GM19238 (cell line): ENCODE measurements at regions not wholly inside any gene's neighbourhood (a gene's known extent, or its start where the extent isn't known, plus 50 kb on each side); places are given as distances from the start of the nearest gene placed in this dataset.

ENCODE experiments used
- DNase-seq: peaks from one replicate; pipeline ENCODE4 v3.0.0; 2011; ENCODE audit warnings: low spot score; ENCODE audit not compliant: insufficient read length

DNA sequence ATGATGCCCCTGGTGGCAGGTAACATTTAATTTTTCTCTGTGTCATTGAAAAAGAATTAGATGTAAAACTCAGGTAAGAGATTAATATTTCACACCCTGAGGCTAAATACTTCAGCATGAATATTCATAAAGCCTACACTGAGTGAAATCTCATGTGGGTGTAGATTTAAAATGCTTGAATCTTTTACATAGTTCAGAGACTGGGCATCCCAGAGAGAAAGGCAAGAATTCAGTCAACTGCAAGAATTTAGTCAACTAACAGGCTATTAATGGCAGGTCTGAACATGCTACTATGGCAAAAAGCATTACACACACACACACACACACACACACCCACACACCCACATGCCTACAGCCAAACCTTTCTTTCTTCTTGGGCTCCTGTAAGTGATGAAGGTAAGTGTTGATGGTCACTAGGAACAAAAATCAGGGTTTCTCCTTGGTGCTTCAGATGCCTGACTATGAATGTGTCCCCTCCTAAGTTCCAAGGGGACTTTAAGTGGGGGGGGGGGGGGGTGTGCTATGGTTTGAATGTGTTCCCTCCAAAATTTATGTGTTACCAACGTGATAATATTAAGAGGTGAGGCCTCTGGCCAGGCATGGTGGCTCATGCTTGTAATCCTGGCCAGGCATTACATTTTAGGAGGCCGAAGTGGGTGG, 63.7 kb upstream of the PSMD7 start:
- DNase-seq = no peak

DNA sequence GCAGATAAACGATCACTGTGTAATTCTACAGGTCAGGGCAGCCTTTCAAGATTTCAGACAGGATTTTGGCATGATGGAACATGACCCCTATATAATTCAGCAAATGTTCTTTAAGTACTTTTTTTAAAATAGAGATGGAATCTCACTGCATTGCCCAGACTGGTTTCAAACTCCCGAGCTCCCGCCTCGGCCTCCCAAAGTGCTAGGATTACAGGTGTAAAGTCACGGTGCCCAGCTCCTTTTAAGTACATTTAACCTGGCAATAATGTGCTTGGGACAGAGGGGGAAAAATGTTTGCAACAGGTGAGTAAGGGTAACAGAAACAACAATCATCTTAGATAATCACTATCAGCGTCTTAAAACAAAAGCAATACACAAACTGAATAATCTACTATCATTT, 66.5 kb upstream of the PSMD7 start:
- no peak for DNase-seq

DNA sequence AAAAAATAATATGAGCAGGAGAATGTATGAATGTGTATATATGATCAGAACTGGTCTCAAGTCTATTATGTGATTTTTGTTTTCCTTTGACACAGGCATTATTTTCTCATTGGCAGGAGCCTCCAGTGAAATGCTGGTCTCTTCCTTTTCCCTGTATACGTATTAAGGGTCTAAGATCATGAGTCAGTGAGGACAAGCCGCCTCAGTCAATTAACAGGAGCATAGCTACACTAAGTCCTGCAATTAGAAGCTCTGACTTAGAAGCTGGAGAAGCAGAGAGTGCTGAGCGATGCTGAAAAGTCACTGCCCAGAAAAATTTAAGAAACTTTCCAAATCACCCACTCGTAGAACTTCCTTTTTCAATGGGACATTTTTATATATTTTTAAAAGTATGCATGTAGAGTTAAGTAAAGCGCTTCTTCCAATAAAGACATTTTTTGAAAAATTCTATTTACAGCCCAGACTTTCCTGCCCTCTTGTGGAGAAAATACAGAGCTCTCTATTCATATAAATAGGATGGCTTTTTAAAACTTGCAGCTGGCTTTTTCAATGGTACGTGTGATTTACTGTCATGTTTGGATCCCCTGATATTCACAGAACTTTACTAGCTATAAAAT, 70.2 kb upstream of the PSMD7 start:
- DNase-seq = no peak

DNA sequence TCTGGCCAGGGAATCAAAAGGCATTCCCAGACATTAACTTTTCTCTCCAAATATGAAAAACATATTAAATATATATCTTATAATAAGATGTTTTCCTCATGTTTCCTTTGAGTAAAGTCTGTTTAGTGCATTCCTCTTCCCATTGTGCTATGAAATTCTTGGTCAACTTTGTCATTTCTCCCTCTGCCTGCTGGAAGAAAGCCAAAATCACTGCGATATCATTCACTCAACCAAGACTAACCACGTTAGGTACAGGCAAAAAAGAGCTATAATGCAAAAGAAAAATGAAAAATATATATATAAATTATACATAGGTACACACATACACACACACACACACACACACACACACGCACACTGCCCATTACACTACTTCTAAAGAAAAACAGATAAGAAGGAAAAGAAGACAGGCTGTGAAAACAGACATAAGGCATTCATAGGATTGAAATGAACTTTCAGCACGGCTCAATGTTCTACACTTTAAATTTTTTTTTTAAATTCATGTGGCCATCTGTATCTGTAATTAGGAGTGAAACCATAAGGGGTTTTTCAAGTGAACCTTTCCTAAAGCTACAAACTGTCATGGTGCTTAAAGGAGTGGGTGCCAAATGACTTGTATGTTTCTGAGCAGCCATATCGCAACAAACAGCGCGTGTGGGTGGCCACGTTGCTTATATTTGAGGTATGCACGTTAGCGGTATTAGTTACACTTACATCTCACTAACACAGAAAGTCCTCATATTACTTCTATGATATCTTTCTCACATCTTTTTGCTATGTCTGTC, 71.6 kb upstream of the PSMD7 start:
- DNase-seq = no peak

DNA sequence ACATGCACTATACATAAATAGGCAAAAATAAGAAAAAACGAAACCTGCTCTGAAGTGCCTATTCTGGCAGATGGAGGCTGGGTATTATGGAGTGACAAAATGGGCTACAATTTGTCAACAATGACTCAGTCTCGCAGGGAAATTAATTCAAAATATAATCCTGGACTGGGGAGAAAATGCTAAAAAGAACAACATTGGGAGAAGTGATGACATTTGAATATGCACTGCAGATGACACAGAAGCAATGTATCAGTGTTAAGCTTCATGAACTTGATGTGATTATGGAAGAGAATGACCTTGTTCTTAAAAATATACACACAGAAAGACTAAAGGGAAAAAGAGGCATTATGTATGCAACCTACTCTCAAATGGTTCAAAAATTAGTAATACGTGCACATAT, 74.8 kb upstream of the PSMD7 start:
- DNase-seq = no peak

DNA sequence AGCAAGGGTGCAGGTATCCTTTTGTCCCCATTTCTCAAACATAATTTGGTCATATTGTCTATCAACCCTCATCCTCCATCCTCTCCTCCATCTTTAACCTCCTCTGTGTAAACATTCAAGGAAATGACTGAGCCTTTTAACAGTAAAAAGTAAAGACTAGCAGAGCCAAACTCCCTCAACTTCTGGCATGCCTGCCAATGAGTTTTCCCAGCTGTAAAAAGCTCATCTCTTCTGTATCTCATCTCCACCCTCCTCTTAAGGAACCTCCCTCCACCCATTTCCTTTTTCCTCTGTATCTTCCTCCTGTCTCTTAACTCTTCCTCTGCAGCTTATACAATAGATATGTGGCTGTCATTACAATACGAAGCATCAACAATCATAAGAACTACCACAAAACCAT, 76.9 kb upstream of the PSMD7 start:
- no peak for DNase-seq

DNA sequence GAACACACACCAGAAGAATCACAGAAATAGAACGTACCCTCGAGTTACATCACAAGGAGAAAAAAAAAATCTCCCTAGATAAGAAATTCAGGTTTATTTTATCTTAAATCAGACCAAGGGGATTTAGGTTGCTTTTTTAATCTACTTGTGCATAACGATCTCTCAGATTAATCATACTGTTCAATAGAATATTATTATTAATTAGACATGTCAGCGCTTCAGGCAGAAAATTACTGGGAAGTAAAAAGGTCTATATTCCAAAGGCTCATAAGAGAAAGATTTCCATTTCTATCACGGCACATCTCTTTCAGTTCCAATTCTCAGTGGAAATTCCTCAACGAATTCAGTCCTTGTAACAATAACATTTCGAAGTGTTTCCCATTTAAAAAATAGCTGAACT, 77.7 kb upstream of the PSMD7 start:
- DNase-seq = no peak

DNA sequence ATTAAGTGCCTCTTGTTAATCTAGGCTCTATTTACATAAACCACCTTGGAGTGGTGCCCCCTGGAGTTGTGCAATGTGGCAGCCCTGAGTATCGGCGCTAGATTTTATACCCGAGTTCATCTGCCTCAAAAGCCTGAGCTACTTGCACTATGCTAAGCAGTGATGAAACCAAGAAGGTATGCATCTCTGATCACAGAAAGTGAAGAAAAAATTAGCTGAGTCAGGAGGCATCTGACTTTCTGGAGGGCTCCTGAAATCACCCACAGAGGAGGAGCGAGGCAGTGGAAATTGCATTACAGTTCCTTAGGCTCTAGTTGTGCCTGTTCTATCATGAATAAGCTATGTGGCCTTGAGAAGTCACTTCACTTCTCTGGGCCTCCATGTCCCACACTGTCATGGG, 80.3 kb upstream of the PSMD7 start:
- DNase-seq = no peak

DNA sequence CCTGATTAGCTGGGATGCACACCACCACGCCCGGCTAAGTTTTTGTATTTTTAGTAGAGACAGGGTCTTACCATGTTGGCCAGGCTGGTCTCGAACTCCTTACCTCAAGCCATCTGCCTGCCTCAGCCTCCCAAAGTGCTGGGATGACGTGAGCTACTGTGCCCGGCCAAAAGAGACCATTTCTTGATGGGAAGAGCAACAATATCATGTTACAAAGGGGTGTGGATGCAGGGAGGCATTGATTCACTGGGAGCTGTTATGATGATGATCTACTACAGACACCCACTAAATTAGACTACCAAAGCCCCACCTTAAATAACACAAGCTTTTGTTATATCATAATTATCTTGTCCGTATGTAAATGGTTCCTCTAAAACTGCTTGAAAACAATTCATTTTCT, 81.4 kb upstream of the PSMD7 start:
- DNase-seq = no peak

DNA sequence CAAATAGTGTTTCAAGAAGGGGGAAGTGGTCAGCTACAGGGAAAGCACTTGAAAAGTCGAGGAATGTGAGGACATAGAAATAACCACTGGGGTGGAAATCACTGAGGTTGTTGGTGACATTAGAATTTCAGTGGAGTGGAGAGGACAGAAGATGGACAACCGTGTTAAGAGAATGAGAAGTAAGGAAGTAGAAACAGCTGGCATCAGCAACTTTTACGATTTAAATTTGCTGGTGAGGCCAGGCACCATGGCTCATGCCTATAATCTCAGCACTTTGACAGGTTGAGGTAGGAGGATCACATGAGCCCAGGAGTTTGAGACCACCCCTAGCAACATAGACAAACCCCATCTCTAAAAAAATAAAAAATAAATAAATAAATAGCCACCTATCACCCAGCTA, 83.2 kb upstream of the PSMD7 start:
- DNase-seq = no peak

DNA sequence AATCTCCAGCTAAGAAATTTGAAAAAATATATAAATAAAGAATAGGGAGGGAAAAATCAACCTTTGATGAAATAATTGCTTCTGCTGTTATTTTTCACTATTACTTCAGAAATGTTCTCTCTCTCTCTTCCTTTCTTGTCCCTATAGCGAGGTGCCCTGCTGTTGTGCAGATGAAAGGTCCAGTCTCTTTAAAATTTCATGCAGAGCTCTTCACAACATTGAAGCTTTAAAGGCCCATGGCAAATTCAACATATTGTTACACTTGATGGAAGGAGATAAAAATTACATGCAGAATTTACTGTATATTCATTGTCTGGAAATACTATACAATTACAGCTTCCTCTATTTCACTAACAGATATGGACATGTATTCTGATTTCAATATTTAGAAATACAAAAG, 86.4 kb upstream of the PSMD7 start:
- DNase-seq = no peak

DNA sequence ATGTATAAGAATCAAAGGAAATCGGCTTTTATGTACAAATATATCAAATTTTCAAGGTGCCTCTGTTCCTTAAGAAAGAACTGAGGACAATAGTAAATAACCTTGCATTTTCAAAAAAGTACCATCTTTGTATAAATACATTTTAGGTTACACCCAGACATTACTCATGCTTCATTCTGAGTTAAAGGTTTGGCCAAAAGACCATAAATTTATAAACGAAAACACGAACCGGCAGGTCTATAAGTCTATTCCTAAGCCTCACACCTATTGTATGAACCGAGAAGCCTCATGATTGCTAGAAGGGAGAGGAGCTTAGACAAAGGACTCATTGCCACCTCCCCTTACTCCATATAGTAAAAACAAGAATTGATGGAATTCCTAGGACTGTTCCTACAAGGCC, 94.6 kb upstream of the PSMD7 start:
- no peak for DNase-seq

DNA sequence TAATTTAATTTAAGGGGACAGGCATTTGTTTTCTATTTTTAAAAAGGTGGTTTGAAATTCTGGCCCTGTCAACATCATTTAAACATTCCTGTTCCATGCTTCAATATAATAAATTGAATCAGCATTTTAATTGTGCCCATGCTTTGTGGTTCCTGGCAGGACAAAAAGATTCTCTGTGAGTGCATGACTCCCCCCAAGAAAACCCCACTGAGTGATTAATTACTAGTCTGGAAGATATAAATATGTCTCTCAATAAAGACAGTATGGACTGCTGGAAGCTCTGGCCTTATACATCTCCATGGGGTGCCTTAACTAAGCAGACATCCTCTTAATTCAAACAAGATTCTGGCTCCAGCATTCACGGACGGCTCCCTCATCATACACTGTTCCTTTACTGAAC, 95.0 kb upstream of the PSMD7 start:
- no peak for DNase-seq

DNA sequence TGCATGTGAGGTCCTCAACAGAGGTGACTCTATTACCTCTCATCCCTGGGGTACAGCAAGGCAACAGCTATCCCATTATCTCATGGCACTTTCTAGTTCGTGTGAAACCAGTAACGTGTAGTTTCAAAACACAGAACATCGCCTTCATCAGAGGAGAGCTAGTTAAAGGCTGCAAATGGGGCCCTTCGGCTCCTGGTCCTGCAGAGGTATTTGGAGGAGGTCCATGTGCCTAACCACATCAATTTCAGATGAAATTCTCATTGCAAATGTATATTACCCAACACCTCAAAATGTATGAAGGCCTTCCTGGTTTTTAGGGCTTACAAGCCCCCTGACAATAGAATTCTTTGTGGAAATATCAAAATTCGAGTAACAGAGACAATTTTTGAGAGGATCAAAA, 95.7 kb upstream of the PSMD7 start:
- DNase-seq = no peak

DNA sequence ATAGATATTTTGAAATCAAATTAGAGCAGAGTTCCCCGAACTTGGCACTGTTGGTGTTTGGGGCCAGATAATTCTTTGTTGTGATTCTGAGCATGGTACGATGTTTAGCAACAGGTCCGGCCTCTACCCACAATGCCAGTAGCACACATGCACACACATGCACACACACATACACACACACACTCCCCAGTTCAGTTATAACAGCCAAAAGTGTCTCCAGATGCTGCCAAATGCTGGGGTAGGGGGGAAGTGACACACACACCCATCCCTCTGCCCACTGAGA, 96.8 kb upstream of the PSMD7 start:
- DNase-seq = no peak

DNA sequence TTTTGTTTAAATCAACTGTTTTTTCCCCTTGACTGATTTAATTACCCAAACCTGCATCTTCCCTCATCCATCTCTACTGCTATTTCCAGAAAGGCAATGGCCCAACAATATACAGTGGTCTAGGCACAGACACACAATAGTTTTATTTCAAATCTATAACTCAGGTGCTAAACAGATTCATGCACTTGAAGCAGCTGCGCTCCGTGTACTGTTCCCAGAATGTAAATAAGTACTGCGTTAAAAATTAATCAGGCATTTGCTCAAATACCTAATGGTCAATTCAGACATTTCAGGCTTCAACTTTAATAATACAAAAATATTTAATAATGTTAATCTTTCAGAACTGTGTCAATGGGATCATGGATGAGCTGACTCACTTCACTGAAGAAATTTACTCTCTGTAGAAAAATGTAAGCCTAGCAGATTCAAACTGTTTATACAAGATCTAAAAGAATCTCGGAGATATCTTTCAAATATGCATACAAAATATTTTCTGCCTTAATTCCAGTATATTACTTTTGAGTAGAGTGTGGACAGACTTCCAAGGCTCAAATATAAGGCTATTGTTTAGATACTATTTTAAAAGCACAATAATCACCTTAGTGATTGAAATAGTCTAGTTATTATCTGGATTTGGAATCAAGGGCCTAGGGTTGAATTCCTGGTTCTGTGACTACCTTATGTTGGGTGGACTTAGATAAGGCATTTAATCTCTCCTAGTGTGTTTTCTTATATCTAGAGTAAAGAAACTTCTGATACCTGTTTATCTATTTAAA, 97.4 kb upstream of the PSMD7 start:
- no peak for DNase-seq

DNA sequence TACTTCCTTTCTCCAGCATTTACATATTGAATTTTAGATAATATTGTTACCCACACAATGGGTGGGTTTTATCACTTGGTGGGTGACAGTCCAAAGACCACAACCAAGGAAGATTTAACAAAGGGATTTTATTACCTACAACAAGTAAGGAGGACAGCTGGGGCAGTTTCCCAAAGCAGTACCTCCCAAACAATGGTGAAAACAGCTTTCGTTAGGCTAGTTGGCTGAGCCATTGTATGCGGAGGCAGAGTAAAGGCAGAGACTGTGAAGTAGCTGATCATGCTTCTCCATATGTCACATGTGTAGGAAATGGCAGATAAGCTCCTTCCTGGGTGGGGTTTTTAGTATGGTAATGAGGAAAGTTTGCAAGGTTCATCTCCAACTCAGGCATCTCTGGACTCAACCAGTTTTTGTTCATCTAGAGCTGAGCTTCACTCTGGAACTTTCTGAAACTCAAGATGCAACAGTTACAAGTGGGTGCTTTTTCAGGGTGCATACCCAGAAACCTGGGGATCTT, 104.3 kb upstream of the PSMD7 start:
- no peak for DNase-seq

DNA sequence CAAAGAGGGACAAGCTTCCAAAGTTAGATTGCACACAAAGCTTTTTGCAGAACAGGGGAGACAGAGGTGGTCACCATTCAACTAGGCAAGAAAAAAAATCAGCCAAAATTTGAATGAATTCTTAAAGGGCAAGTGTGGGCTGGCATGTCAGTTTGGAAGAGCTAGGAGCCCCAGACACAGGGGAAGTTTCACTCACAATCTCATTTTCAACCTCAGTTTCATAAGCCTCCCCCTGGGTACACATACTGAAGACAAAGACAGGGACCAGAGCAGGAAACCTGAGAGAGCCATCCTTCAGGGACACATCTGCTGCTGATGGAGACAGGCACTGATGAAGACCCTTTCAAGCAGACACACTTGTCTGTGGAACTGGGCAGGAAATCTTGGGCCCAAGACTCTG, 106.3 kb upstream of the PSMD7 start:
- no peak for DNase-seq

DNA sequence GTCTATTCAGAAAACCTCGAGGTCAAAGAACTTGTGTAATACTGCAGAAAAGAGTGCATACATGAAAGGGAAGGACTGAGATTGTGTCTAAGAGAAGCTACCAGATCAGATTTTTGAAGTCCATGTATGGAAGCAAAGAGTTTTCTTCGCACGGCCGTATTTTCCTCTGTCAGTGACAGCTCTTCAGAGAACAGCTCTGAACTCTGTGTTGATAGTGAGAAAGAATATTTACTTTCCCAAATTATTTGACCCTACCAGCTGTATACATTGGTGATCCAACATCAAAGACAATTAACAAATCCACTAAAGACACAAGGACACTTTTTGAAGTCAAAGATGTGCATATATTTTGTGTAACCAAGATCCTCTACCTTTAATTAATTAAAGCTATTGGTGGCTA, 107.8 kb upstream of the PSMD7 start:
- DNase-seq = no peak

DNA sequence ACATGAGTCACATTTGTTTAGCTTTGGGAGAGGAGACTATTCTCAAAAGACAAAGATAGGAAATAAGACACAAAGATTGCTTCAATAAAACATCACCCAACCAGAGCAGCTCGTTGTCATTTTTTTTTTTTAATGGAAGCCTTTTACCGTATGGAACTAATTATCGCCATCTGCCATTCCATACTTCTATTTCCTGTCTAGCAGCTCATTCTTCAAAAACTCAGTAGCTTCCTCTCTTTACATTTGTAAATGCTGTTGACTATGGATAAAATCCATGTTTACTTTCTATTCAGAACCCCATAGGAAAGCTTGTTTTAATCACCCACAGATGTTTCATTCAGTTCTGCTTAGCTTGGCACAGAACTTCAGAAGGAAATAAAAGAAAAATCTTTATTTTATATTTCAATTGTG, 110.0 kb upstream of the PSMD7 start:
- no peak for DNase-seq

DNA sequence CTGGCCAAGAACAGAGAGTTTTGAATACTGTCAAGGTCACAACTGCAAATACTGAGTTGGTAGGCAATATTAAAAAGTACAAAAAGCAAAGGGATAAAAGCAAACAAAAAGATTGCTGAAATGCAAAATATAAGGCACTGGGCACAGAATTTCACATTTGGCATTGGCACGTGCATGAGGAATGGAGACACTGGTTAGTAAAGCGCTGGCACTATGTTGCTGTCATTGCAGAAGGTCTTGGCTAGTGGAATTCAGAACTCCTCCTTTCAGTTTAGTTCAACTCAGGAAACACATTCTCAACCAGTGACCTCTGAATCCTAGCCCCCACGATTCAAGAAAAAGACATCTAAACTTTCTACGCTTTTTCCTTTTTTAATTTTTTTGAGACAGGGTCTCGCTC, 111.8 kb upstream of the PSMD7 start:
- DNase-seq = no peak
